HS-27A (cell line): ENCODE measurements at regions not wholly inside any gene's neighbourhood (a gene's known extent, or its start where the extent isn't known, plus 50 kb on each side); places are given as distances from the start of the nearest gene placed in this dataset.
"Not testable (repeated sequence)": the region's sequence is repeated elsewhere in the genome, so short reads cannot be mapped to it uniquely, and the experiment has no call there.

Experiments
- DNase-seq: peaks from one replicate; pipeline ENCODE4 v3.0.0-alpha.2; 2012; ENCODE audit warnings: low read depth, missing footprints

- no peak for DNase-seq
These were observed 54.4 kb upstream of the GRIP1 start for GRCh38 chr12:66733321-66733720.

GRCh38 chr12:66733839-66734238 lies 55.0 kb upstream of the GRIP1 start:
- DNase-seq = no peak

GRCh38 chr12:66735275-66735674 lies 56.4 kb upstream of the GRIP1 start:
- DNase-seq = no peak

- DNase-seq = no peak
These were observed 58.1 kb upstream of the GRIP1 start for GRCh38 chr12:66736931-66737330.

GRCh38 chr12:66739266-66739665 lies 60.4 kb upstream of the GRIP1 start:
- DNase-seq = no peak

GRCh38 chr12:66739940-66740651 lies 61.2 kb upstream of the GRIP1 start:
- DNase-seq = no peak

GRCh38 chr12:66740732-66741131 lies 61.9 kb upstream of the GRIP1 start:
- no peak for DNase-seq

- no peak for DNase-seq
These were observed 63.0 kb upstream of the GRIP1 start for GRCh38 chr12:66741919-66742318.

- no peak for DNase-seq
These were observed 63.9 kb upstream of the GRIP1 start for GRCh38 chr12:66742508-66743367.

GRCh38 chr12:66744461-66744860 lies 65.6 kb upstream of the GRIP1 start:
- no peak for DNase-seq

GRCh38 chr12:66744956-66745383 lies 66.1 kb upstream of the GRIP1 start:
- DNase-seq = no peak

- no peak for DNase-seq
These were observed 67.8 kb upstream of the GRIP1 start for GRCh38 chr12:66746489-66747201.

- no peak for DNase-seq
These were observed 72.7 kb upstream of the GRIP1 start for GRCh38 chr12:66751432-66752113.

- no peak for DNase-seq
These were observed 74.9 kb upstream of the GRIP1 start for GRCh38 chr12:66753810-66754209.

- no peak for DNase-seq
These were observed 77.0 kb upstream of the GRIP1 start for GRCh38 chr12:66755727-66756395.

- no peak for DNase-seq
These were observed 77.8 kb upstream of the GRIP1 start for GRCh38 chr12:66756631-66757030.

- DNase-seq = not testable (repeated sequence)
These were observed 81.2 kb upstream of the GRIP1 start for GRCh38 chr12:66760122-66760521.

GRCh38 chr12:66763467-66763866 lies 84.6 kb upstream of the GRIP1 start:
- no peak for DNase-seq

- DNase-seq = no peak
These were observed 86.3 kb upstream of the GRIP1 start for GRCh38 chr12:66765204-66765603.

- DNase-seq = no peak
These were observed 88.7 kb upstream of the GRIP1 start for GRCh38 chr12:66767536-66767935.

GRCh38 chr12:66768293-66768692 lies 89.4 kb upstream of the GRIP1 start:
- no peak for DNase-seq

- DNase-seq = no peak
These were observed 96.1 kb upstream of the GRIP1 start for GRCh38 chr12:66774929-66775328.
